ENCODE measurements at regions not wholly inside any gene's neighbourhood (a gene's known extent, or its start where the extent isn't known, plus 50 kb on each side); places are given as distances from the start of the nearest gene placed in this dataset.

DNA sequence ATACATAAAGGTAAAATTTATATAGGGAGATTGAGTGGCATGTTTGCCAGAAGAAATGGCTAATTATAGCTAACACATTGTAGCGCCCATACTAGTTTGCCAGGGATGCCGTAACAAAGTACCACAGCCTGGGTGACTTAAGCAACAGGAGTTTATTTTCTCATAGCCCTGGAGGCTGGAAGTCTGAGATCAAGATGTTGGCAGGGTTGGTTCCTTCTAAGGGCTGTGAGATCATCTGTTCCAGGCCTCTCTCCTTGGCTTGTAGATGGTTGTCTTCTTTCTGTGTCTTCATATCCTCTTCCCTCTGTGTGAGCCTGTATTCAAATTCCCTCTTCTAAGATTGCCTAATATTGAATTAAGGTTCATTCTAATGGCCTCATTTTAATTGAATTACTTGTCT lies 417.5 kb upstream of the OPRM1 start:
- no peak overlapping the region for H3K4me3 ChIP-seq

DNA sequence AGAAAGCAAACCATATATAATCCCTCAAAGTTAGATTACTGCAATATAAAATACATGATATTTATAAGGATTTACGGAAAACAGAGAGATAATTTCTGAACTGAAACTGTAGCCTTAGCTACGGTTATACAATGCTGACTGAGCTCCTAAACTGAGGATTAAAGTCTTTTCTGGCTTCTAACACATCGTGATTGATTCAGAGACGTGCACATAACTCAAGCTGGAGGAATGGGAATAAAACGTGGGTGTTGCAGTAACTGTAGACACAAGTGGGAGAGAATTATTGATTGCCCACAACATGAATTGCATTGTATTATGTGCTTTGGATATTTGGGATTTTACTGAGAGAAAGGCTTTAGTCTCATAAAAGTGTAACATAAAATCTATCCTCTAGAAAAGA lies 418.0 kb upstream of the OPRM1 start:
- H3K27me3 ChIP-seq (replicated peaks; ENCODE audit: insufficient read depth): no peaks in the 10 kb centered on the region
- TF ChIP-seq POLR2AphosphoS5 (IDR thresholded peaks at IDR 0.05) (no peak), POLR2A (IDR thresholded peaks at IDR 0.05) (no peak)
- TF ChIP-seq, protein P1, sequence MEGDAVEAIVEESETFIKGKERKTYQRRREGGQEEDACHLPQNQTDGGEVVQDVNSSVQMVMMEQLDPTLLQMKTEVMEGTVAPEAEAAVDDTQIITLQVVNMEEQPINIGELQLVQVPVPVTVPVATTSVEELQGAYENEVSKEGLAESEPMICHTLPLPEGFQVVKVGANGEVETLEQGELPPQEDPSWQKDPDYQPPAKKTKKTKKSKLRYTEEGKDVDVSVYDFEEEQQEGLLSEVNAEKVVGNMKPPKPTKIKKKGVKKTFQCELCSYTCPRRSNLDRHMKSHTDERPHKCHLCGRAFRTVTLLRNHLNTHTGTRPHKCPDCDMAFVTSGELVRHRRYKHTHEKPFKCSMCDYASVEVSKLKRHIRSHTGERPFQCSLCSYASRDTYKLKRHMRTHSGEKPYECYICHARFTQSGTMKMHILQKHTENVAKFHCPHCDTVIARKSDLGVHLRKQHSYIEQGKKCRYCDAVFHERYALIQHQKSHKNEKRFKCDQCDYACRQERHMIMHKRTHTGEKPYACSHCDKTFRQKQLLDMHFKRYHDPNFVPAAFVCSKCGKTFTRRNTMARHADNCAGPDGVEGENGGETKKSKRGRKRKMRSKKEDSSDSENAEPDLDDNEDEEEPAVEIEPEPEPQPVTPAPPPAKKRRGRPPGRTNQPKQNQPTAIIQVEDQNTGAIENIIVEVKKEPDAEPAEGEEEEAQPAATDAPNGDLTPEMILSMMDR (IDR thresholded peaks at IDR 0.05): no peak
- WGBS: 63% methylated on average over 5 of the region's 5 CpGs
- H3K27ac ChIP-seq: no peak overlapping the region
- H3K9me3 ChIP-seq: no peaks in the 10 kb centered on the region
- DNase-seq (ENCODE audit: low spot score): no peak
- H3K4me3 ChIP-seq: no peak overlapping the region
- H3K36me3 ChIP-seq: no peaks in the 10 kb centered on the region
- no peaks in the 10 kb centered on the region for H3K4me1 ChIP-seq (replicated peaks)
- intact Hi-C loops (cut with DNase I): no loop called here

More for the DNA sequence above, 417.5 kb upstream of the OPRM1 start:
- H3K27ac ChIP-seq: no peak overlapping the region
- DNase-seq (ENCODE audit: low spot score): no peak
- 82% methylated on average over 2 of the region's 2 CpGs for WGBS
- TF ChIP-seq POLR2A (IDR thresholded peaks at IDR 0.05): no peak
- TF ChIP-seq, protein P1 (IDR thresholded peaks at IDR 0.05): no peak
- no peaks in the 10 kb centered on the region for H3K27me3 ChIP-seq (replicated peaks; ENCODE audit: insufficient read depth)
- no peaks in the 10 kb centered on the region for H3K9me3 ChIP-seq
- intact Hi-C loops (cut with DNase I): no loop called here
- H3K4me1 ChIP-seq (replicated peaks): no peaks in the 10 kb centered on the region
- no peaks in the 10 kb centered on the region for H3K36me3 ChIP-seq

DNA sequence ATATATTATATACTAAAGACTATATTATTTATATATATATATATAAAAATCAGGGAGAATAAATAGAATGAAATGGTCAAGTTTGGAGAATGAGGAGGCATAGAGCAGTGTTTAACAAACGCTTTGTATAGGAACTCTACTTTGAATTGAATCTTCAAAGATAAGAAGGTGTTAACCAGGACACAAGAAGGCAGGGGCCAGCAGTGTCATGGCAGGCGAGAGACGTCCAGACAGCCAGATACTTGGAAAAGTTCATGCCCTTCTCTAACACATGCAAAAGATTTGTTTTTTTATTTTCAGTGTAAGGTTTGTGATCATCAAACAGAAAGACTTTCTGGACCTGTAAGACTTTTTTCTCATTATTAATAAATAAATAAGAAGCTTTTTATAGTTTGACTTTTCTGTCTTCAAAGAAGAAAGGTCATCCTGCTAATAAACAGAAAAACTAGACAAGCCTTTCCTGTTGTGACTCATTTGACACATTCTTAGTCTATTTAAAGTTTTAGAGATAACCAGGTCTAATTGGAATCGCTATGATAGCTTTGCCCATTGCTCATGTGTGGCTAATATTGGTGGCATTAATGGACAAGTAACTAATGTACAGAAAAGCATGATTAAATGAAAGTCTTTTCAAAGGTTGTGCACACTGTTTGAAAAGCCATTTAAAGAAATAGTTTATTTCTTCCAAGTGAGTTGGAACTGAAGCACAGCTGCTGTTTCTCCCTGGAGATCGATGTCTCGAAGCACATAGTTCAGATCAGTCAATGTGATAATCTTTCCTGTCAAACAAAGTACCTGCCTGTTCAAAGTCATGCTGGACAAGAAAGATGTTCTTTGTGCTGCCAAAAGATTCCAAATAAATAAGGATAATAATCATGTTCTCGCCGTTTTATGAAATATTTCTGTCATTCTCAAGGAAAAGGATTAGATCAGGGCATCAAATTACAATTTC lies 420.4 kb upstream of the OPRM1 start:
- no peak for TF ChIP-seq POLR2A (IDR thresholded peaks at IDR 0.05)
- no peak for TF ChIP-seq POLR2AphosphoS5 (IDR thresholded peaks at IDR 0.05)
- TF ChIP-seq, protein P1 (IDR thresholded peaks at IDR 0.05): no peak
- Histone ChIP-seq H3K9me3 (no peaks in the 10 kb centered on the region), H3K27me3 (replicated peaks; ENCODE audit: insufficient read depth) (no peaks in the 10 kb centered on the region), H3K4me3 (no peak overlapping the region), H3K4me1 (replicated peaks) (no peaks in the 10 kb centered on the region), H3K27ac (no peak overlapping the region), H3K36me3 (no peaks in the 10 kb centered on the region)
- no peak for DNase-seq (ENCODE audit: low spot score)
- WGBS: 25% methylated on average over 8 of the region's 8 CpGs
- intact Hi-C loops (cut with DNase I): no loop called here

DNA sequence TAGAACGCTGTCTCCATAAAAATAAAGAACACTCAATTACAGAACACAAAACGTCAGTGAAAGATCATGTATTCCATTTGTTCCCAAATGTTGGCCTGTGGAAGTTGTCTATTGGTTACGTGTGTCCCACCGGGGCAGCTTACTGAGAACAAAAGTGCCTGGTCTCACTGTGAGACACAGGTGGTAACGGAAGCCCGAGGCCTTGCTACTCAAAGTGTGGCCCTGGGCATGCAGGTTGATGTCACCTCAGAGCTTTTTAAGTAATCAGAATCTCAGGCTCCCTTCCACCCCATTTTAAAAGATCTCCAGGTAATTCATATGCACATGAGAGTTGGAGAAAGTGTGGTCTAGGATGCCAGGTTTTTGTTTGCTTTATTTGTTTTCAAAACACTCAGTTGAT lies 422.5 kb upstream of the OPRM1 start:
- no peak overlapping the region for H3K27ac ChIP-seq
- 60% methylated on average over 6 of the region's 6 CpGs for whole genome bisulfite sequencing
- no peak overlapping the region for H3K4me3 ChIP-seq
- H3K36me3 ChIP-seq: no peaks in the 10 kb centered on the region
- H3K9me3 ChIP-seq: no peaks in the 10 kb centered on the region
- intact Hi-C loops (cut with DNase I): no loop called here
- DNase-seq (ENCODE audit: low spot score): no peak
- no peaks in the 10 kb centered on the region for H3K27me3 ChIP-seq (replicated peaks; ENCODE audit: insufficient read depth)
- no peak for TF ChIP-seq POLR2AphosphoS5 (IDR thresholded peaks at IDR 0.05)
- TF ChIP-seq, protein P1 (IDR thresholded peaks at IDR 0.05): no peak
- no peak for TF ChIP-seq POLR2A (IDR thresholded peaks at IDR 0.05)
- no peaks in the 10 kb centered on the region for H3K4me1 ChIP-seq (replicated peaks)

Data from prostate gland (tissue), 2 donors.